ENCODE measurements at regions not wholly inside any gene's neighbourhood (a gene's known extent, or its start where the extent isn't known, plus 50 kb on each side); places are given as distances from the start of the nearest gene placed in this dataset.

DNA sequence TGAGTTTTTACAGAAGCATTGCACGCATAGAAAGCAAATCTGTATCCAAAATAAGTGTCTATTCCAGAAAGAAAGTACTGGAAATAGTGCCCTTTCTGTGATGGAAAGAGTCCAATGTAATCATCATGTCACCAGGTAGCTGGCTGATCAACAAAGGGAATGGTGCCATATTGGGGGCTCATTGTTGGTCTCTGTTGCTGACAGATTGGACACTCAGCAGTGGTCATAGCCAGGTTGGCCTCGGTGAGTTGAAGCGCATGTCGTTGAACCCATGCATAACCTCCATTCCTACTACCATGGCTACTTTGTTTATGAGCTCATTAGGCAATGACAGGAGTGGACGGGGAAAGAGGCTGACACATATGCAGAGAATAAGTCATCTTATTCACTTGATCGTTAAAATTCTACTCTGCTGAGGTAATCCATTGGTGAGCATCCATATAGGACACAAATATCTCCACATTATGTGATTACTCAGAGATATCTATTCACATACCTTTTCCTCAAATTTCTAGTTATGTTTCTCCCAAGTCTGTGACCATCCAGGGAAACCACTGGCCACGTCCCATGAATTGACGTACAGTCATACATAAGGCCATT lies 560.5 kb downstream of the HAO1 start:
- Mint-ChIP-seq H3K27me3 (no peaks in the 10 kb centered on the region), H3K4me3 (no peak overlapping the region), H3K4me1 (no peaks in the 10 kb centered on the region), H3K36me3 (no peaks in the 10 kb centered on the region), H3K27ac (no peak overlapping the region), H3K9me3 (peaks cover 0 to 11% (median 1%) of the 10 kb centered on the region in 7 donors)
- DNase-seq (no peak), ATAC-seq (ENCODE audit: low read depth in 2 of 2) (no peak)

DNA sequence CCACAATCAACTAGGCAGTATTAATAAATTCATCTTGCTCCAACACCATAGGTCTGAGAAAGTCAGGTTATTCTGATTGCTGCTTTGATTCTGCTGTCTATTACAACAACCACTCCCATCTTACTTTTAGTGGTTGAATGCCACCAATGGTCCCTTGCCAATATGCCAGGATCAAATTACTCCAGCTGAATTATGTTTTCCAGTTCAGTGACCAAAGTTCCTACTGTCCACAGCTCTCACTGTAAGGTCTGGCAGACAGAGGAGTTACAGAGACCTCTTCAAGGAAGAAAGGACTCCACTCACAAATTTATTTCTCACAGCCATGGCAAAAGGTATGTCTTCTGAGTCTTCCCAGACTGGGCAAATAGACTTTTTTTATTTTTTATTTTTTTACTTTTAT lies 557.0 kb downstream of the HAO1 start:
- H3K4me1 Mint-ChIP-seq: no peaks in the 10 kb centered on the region
- H3K4me3 Mint-ChIP-seq: peak overlapping the region in 1 of 8 donors; percentile 16
- no peaks in the 10 kb centered on the region for H3K36me3 Mint-ChIP-seq
- no peaks in the 10 kb centered on the region for H3K27me3 Mint-ChIP-seq
- peaks cover 0 to 5% (median 0%) of the 10 kb centered on the region in 7 donors for H3K9me3 Mint-ChIP-seq
- DNase-seq (no peak), ATAC-seq (ENCODE audit: low read depth in 2 of 2) (no peak)
- no peak overlapping the region for H3K27ac Mint-ChIP-seq

DNA sequence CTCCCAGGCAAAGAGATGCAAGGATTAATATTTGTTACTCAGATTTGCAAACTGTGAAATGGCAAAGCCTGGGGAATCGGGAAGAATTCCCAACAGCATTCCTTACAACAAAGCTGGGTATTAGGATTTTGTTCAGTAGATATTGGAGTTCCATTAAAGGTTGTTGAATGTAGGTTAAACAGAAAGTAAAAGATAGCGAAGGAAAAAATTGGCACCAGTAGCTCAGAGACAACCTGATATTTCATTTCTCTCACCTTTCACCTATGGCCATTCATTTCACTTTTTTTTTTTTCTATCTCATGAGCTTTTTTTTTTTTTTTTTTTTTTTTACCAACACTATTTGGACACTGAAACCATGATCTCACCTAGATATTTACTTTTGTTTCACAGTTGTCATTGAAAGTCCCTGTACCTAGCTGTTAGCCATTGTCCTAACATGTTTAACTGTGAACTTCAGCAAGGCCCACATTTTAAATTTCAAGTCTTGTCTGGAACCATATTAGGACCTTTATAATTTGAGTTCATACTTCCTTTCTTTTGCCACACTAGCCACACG lies 552.5 kb downstream of the HAO1 start:
- peaks cover 0 to 5% (median 0%) of the 10 kb centered on the region in 7 donors for H3K9me3 Mint-ChIP-seq
- H3K27ac Mint-ChIP-seq: no peak overlapping the region
- H3K27me3 Mint-ChIP-seq: no peaks in the 10 kb centered on the region
- H3K4me3 Mint-ChIP-seq: no peak overlapping the region
- DNase-seq (no peak), ATAC-seq (ENCODE audit: low read depth in 2 of 2) (no peak)
- no peaks in the 10 kb centered on the region for H3K36me3 Mint-ChIP-seq
- H3K4me1 Mint-ChIP-seq: no peaks in the 10 kb centered on the region

DNA sequence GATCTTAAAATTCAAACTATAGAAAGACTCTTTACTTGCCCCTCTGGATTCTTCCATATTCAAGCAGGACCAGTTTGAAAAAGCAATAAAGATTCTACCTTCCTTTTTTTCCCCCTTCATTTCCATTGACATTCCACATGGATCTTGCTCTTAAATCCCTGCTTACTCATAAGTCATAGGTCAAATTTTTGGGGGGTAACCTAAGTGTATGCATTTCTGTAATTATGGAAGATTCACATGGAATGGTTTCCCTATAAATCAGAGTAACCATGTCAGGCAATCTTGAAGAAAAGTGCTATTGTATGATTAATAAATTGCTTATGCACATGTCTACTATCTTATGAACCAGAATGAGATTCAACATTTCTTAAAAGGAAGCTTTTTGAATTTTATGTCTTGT lies 551.0 kb downstream of the HAO1 start:
- H3K4me1 Mint-ChIP-seq: no peaks in the 10 kb centered on the region
- no peaks in the 10 kb centered on the region for H3K9me3 Mint-ChIP-seq

DNA sequence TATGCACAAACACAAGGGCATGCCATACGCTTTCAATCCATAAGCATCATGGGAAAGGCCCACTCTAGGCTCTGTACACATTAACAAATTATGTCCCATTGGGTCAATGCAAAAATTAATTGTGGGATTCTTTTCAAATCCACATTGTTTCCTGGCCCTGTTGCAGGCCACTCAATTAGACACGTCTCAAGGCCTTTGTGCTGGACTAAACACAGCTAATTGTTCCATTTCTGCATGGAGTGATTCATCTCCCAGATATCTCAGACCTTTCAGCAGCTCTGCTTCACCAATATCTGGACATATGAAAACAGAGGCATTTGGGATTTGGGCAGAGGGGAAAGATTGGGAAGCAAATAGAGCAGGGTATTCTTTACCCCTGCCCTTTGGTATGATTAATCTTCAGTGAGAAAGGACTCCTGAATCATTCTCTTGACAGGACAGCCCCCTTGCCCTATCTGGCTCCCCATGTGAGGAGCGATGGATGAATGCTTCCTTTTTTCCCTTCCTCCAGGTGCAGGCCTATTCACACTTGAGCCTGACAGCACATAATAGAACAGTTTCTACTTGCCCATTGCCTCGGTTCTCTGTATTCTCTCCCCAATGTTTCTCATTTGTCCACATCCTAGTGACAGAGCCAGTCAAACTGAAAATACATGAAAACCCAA lies 547.6 kb downstream of the HAO1 start:
- no peaks in the 10 kb centered on the region for H3K4me1 Mint-ChIP-seq
- H3K9me3 Mint-ChIP-seq: peaks cover 0 to 3% (median 0%) of the 10 kb centered on the region in 7 donors
- DNase-seq (no peak), ATAC-seq (ENCODE audit: low read depth in 2 of 2) (no peak)
- H3K27ac Mint-ChIP-seq: no peak overlapping the region
- H3K27me3 Mint-ChIP-seq: peaks cover 0 to 3% (median 0%) of the 10 kb centered on the region in 3 donors
- H3K4me3 Mint-ChIP-seq: no peak overlapping the region
- no peaks in the 10 kb centered on the region for H3K36me3 Mint-ChIP-seq

More for the DNA sequence above, 551.0 kb downstream of the HAO1 start:
- H3K4me3 Mint-ChIP-seq: no peak overlapping the region
- no peaks in the 10 kb centered on the region for H3K27me3 Mint-ChIP-seq
- H3K27ac Mint-ChIP-seq: no peak overlapping the region
- ATAC-seq (ENCODE audit: low read depth in 2 of 2) (no peak), DNase-seq (no peak)
- H3K36me3 Mint-ChIP-seq: no peaks in the 10 kb centered on the region

DNA sequence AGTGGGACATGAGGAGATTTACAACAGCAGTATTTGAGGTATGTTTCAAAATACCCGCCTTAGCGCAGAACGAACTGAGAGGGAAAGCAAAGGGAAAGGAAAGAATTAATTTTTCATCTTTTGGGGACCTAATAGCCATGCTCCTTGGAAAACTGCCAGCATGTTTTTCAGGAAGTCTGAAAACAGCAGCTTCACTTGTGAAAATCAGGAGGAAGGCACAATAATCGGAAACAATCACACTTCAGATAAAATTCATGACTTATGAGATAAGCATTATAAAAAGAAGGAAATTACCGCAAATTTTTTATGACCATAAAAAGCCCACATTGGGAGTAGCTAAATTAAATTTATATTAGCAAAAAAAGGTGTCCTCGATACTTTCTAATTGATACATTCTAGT lies 541.1 kb downstream of the HAO1 start:
- Mint-ChIP-seq H3K4me3 (no peak overlapping the region), H3K4me1 (no peaks in the 10 kb centered on the region), H3K9me3 (peaks cover 2 to 11% (median 9%) of the 10 kb centered on the region in 7 donors), H3K36me3 (no peaks in the 10 kb centered on the region), H3K27me3 (peaks cover 0 to 20% (median 11%) of the 10 kb centered on the region in 3 donors), H3K27ac (no peak overlapping the region)
- ATAC-seq (ENCODE audit: low read depth in 2 of 2): no peak
- DNase-seq: no peak

DNA sequence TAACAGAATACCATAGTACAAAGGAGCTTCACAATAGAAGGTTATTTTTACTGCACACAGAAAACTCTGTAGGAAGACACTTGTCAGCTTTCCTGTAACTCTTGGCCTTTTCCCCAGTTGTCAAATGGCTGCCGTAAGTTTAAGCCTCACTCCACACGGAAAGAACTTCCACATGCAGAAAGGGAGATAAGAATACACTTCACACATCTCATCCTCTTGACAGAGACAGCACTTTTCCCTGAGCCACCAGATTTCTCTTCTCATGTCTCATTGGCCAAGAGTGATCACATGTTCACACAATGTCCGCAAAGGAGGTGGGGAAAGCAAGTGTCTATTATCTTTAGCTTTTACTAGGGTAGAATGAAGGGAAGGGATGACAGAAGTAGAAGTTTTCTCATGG lies 540.7 kb downstream of the HAO1 start:
- Mint-ChIP-seq H3K4me3 (no peak overlapping the region), H3K36me3 (no peaks in the 10 kb centered on the region), H3K9me3 (peaks cover 2 to 11% (median 9%) of the 10 kb centered on the region in 7 donors), H3K4me1 (no peaks in the 10 kb centered on the region), H3K27ac (no peak overlapping the region), H3K27me3 (peaks cover 0 to 20% (median 11%) of the 10 kb centered on the region in 3 donors)
- no peak for DNase-seq
- no peak for ATAC-seq (ENCODE audit: low read depth in 2 of 2)

DNA sequence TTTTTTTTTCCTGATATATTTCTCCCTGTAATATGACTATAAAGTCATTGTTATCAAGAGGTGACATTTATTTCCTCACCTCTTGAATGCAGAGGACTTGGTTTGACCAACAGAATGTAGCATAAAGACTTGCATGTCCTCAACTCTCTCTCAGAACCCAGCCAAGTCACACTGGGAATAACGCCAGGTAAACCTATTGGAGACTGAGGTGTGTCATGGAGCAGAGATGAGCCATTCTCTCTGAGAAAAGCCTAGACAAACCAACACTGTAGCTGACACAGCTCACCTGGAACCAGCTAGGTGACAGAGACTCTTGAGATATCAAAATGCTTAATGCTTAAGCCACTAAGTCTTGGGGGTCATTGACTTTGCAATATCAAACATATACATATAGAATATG lies 533.6 kb downstream of the HAO1 start:
- ATAC-seq (ENCODE audit: low read depth in 2 of 2) (no peak), DNase-seq (no peak)
- no peaks in the 10 kb centered on the region for H3K36me3 Mint-ChIP-seq
- H3K27me3 Mint-ChIP-seq: no peaks in the 10 kb centered on the region
- no peak overlapping the region for H3K27ac Mint-ChIP-seq
- H3K4me1 Mint-ChIP-seq: no peaks in the 10 kb centered on the region
- H3K9me3 Mint-ChIP-seq: peaks cover 0 to 9% (median 3%) of the 10 kb centered on the region in 7 donors
- no peak overlapping the region for H3K4me3 Mint-ChIP-seq

DNA sequence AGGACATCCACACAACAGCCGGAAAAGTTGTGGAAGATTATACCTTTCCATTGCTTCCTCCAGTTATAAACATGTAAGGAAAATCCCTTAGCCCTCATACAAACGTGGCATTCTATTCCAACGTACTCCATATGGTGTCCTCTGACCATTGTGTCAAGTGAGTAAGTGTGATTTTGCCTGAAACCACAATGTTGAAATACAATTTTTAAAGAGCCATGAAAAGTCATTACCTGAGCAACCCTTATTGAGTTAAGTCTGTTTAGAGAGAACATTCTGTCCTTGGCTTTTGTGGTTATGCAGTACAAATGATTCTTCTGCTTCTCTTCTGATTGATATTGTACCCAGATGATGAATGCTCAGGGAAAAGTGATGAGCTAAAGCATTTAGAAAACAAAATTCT lies 530.1 kb downstream of the HAO1 start:
- H3K4me3 Mint-ChIP-seq: no peak overlapping the region
- H3K9me3 Mint-ChIP-seq: peaks cover 0 to 5% (median 0%) of the 10 kb centered on the region in 7 donors
- no peaks in the 10 kb centered on the region for H3K27me3 Mint-ChIP-seq
- no peak overlapping the region for H3K27ac Mint-ChIP-seq
- no peaks in the 10 kb centered on the region for H3K4me1 Mint-ChIP-seq
- DNase-seq (no peak), ATAC-seq (ENCODE audit: low read depth in 2 of 2) (no peak)
- no peaks in the 10 kb centered on the region for H3K36me3 Mint-ChIP-seq

DNA sequence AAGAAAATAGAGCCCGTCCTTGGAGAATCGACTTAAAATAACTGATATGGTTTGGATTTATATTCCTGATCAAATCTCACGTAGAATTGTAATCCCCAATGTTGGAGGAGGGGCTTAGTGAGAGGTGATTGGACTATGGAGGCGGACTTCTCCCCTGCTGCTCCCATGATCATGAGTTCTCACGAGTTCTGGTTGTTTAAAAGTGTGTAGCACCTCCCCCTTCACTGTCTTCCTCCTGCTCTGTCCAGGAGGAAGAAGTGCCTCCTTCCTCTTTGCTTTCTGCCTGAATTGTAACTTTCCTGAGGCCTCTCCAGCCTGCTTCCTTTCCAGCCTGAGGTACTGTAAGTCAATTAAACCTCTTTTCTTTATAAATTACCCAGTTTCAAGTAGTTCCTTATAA lies 529.2 kb downstream of the HAO1 start:
- H3K36me3 Mint-ChIP-seq: no peaks in the 10 kb centered on the region
- H3K27ac Mint-ChIP-seq: no peak overlapping the region
- no peaks in the 10 kb centered on the region for H3K27me3 Mint-ChIP-seq
- H3K4me3 Mint-ChIP-seq: no peak overlapping the region
- no peaks in the 10 kb centered on the region for H3K4me1 Mint-ChIP-seq
- ATAC-seq (ENCODE audit: low read depth in 2 of 2): no peak
- no peak for DNase-seq
- peaks cover 0 to 5% (median 0%) of the 10 kb centered on the region in 7 donors for H3K9me3 Mint-ChIP-seq

DNA sequence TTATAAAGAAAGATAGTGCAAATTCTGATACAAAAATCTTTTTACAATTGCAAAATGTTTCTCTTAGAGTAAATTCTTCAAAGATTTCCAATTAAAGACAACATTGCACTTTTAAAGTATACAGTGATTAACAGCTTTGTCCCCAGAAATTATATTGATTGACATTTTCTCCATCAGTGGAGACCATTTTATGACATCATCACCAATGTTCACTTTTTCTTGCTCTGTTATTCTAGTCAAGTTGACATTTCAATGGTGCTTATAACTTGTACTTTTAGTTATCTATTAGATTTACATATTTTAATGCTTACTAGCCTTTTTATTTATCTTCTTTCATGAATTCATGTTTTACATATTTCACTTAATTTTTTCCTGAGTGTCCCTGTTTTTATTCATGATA lies 524.8 kb downstream of the HAO1 start:
- Mint-ChIP-seq H3K4me3 (no peak overlapping the region), H3K36me3 (no peaks in the 10 kb centered on the region), H3K9me3 (peaks cover 0 to 5% (median 0%) of the 10 kb centered on the region in 7 donors), H3K27ac (no peak overlapping the region), H3K4me1 (no peaks in the 10 kb centered on the region), H3K27me3 (no peaks in the 10 kb centered on the region)
- DNase-seq (no peak), ATAC-seq (ENCODE audit: low read depth in 2 of 2) (no peak)

DNA sequence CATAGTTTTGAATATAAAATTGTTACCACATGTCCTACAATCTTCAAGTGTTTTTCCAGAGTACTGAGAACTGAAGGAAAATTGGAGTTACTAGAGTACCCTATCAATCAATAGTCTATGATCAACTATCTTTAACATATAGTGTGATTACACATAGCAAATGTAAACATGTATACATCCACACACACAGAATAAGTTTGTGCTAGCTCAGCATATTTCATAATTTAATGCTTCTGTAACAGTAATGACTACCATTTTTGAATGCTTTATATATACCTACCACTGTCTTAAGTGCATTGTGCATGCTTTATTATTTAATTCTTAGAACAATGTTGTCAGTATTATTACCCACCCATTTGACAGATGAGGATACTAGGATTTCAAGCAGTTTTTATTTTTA lies 523.9 kb downstream of the HAO1 start:
- H3K9me3 Mint-ChIP-seq: peaks cover 0 to 5% (median 0%) of the 10 kb centered on the region in 7 donors
- ATAC-seq (ENCODE audit: low read depth in 2 of 2): no peak
- no peaks in the 10 kb centered on the region for H3K27me3 Mint-ChIP-seq
- no peaks in the 10 kb centered on the region for H3K4me1 Mint-ChIP-seq
- H3K27ac Mint-ChIP-seq: no peak overlapping the region
- H3K4me3 Mint-ChIP-seq: no peak overlapping the region
- H3K36me3 Mint-ChIP-seq: no peaks in the 10 kb centered on the region
- DNase-seq: no peak

DNA sequence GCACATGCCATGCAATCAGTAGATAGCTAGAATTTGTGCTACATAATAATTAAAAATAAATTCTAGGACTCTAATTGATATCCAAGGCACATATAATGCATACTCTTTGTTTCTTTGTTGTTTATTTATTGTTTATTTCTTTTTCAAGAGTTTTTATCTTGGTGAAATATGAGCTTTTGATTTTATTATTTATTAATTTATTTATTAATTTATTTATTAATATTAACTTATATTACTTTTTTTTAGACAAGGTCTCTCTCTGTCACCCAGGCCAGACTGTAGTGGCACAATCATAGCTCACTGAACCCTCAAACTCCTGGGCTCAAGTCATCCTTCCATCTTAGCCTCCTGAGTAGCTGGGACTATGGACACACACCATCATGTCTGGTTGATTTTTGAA lies 519.9 kb downstream of the HAO1 start:
- H3K4me3 Mint-ChIP-seq: no peak overlapping the region
- H3K9me3 Mint-ChIP-seq: peaks cover 0 to 2% (median 0%) of the 10 kb centered on the region in 7 donors
- no peak for ATAC-seq (ENCODE audit: low read depth in 2 of 2)
- H3K27me3 Mint-ChIP-seq: no peaks in the 10 kb centered on the region
- no peaks in the 10 kb centered on the region for H3K4me1 Mint-ChIP-seq
- no peaks in the 10 kb centered on the region for H3K36me3 Mint-ChIP-seq
- no peak overlapping the region for H3K27ac Mint-ChIP-seq
- DNase-seq: no peak

DNA sequence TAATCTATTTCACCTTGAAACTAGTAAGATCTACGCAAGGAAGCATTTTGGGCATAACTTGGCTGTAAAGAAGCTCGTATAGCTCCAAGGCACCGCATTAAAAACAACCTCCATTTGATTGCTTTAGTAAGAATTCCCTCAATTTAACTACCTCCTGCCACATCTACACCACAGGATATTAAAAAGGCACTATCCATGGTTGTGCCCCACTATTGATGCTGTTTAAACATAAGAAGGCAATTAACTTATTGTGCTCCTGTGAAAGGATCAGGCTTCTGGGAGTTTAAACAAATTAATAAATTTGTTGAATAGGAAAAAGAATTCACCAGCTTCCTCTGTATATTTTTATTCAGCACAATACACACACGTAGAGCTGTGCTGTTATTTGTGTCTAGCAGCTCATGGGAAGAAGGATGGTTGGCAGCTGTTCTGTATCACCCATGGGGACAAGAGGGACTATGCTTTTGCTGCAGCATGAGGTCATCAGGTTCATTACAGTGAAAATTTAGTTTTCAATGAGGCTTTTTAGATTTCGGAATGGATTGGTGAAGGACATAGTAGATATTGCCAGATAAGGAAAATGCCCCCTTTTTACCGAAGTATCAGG lies 513.3 kb downstream of the HAO1 start:
- DNase-seq (no peak), ATAC-seq (ENCODE audit: low read depth in 2 of 2) (no peak)
- H3K27ac Mint-ChIP-seq: no peak overlapping the region
- no peak overlapping the region for H3K4me3 Mint-ChIP-seq
- no peaks in the 10 kb centered on the region for H3K36me3 Mint-ChIP-seq
- H3K27me3 Mint-ChIP-seq: no peaks in the 10 kb centered on the region
- peaks cover 0 to 3% (median 0%) of the 10 kb centered on the region in 7 donors for H3K9me3 Mint-ChIP-seq
- no peaks in the 10 kb centered on the region for H3K4me1 Mint-ChIP-seq

Measured in naive B cell (primary cell).